Subcutaneous abdominal adipose tissue (tissue), 5 donors: ENCODE measurements at regions not wholly inside any gene's neighbourhood (a gene's known extent, or its start where the extent isn't known, plus 50 kb on each side); places are given as distances from the start of the nearest gene placed in this dataset.

Experiments used
- H3K27ac ChIP-seq: one replicate; pipeline ENCODE4 v1.7.0; 2013; ENCODE audit warnings: low read depth, mild to moderate bottlenecking, inconsistent platforms, low read length, moderate library complexity
- H3K27me3 ChIP-seq, 5 donors: one replicate each; pipeline ENCODE4 v1.7.0; 2013; ENCODE audit warnings: low read length in 5 of 5, inconsistent platforms in 1 of 5; ENCODE audit not compliant: control insufficient read depth in 5 of 5, insufficient read depth in 4 of 5
- H3K36me3 ChIP-seq, 5 donors: one replicate each; pipeline ENCODE4 v1.7.0; 2013; ENCODE audit warnings: low read length in 5 of 5; ENCODE audit not compliant: control insufficient read depth in 5 of 5, insufficient read depth in 5 of 5
- H3K4me1 ChIP-seq, 5 donors: one replicate each; pipeline ENCODE4 v1.7.0; 2013; ENCODE audit warnings: low read length in 5 of 5, mild to moderate bottlenecking in 3 of 5, moderate library complexity in 1 of 5; ENCODE audit not compliant: control insufficient read depth in 5 of 5, insufficient read depth in 5 of 5
- H3K4me3 ChIP-seq, 5 donors: one replicate each; pipeline ENCODE4 v1.7.0; 2013; ENCODE audit warnings: low read length in 5 of 5, low read depth in 1 of 5
- H3K9ac ChIP-seq, 5 donors: one replicate each; pipeline ENCODE4 v1.7.0; 2013; ENCODE audit warnings: low read length in 5 of 5, mild to moderate bottlenecking in 4 of 5, moderate library complexity in 3 of 5
- H3K9me3 ChIP-seq, 5 donors: one replicate each; pipeline ENCODE4 v1.7.0; 2013; ENCODE audit warnings: low read length in 5 of 5; ENCODE audit not compliant: control insufficient read depth in 5 of 5
- donor health status: healthy.
- donor health status: healthy.
- donor health status: healthy.
- donor health status: healthy.
- donor health status: healthy.

GRCh38 chr4:53783208-53783859, 192.0 kb upstream of the LNX1 start:
- Histone ChIP-seq H3K4me1 (no peaks in the 10 kb centered on the region), H3K9me3 (no peaks in the 10 kb centered on the region), H3K4me3 (no peak overlapping the region), H3K36me3 (no peaks in the 10 kb centered on the region), H3K27me3 (no peaks in the 10 kb centered on the region), H3K9ac (no peak overlapping the region), H3K27ac (no peak overlapping the region)

- Histone ChIP-seq H3K27ac (no peak overlapping the region), H3K36me3 (no peaks in the 10 kb centered on the region), H3K4me1 (no peaks in the 10 kb centered on the region), H3K4me3 (no peak overlapping the region), H3K9ac (no peak overlapping the region), H3K9me3 (no peaks in the 10 kb centered on the region), H3K27me3 (no peaks in the 10 kb centered on the region)
Observed at GRCh38 chr4:53782458-53782845, 191.2 kb upstream of the LNX1 start.

- H3K9me3 ChIP-seq, result no peaks in the 10 kb centered on the region
- no peak overlapping the region for H3K4me3 ChIP-seq
- no peak overlapping the region for H3K9ac ChIP-seq
- H3K36me3 ChIP-seq, result no peaks in the 10 kb centered on the region
- H3K4me1 ChIP-seq, result no peaks in the 10 kb centered on the region
- no peaks in the 10 kb centered on the region for H3K27me3 ChIP-seq
- no peak overlapping the region for H3K27ac ChIP-seq
Observed at GRCh38 chr4:53781629-53782457, 190.6 kb upstream of the LNX1 start.

GRCh38 chr4:53780736-53781400, 189.6 kb upstream of the LNX1 start:
- Histone ChIP-seq H3K36me3 (no peaks in the 10 kb centered on the region), H3K9ac (no peak overlapping the region), H3K9me3 (no peaks in the 10 kb centered on the region), H3K27me3 (no peaks in the 10 kb centered on the region), H3K27ac (no peak overlapping the region), H3K4me1 (no peaks in the 10 kb centered on the region), H3K4me3 (no peak overlapping the region)

- H3K9me3 ChIP-seq, result no peaks in the 10 kb centered on the region
- no peaks in the 10 kb centered on the region for H3K27me3 ChIP-seq
- H3K9ac ChIP-seq, result no peak overlapping the region
- no peaks in the 10 kb centered on the region for H3K36me3 ChIP-seq
- no peak overlapping the region for H3K4me3 ChIP-seq
- H3K27ac ChIP-seq, result no peak overlapping the region
- no peaks in the 10 kb centered on the region for H3K4me1 ChIP-seq
Observed at GRCh38 chr4:53779025-53779424, 187.7 kb upstream of the LNX1 start.

- H3K9ac ChIP-seq, result no peak overlapping the region
- H3K27ac ChIP-seq, result no peak overlapping the region
- H3K36me3 ChIP-seq, result no peaks in the 10 kb centered on the region
- no peaks in the 10 kb centered on the region for H3K27me3 ChIP-seq
- no peaks in the 10 kb centered on the region for H3K4me1 ChIP-seq
- no peaks in the 10 kb centered on the region for H3K9me3 ChIP-seq
- no peak overlapping the region for H3K4me3 ChIP-seq
Observed at GRCh38 chr4:53778155-53778554, 186.9 kb upstream of the LNX1 start.

- Histone ChIP-seq H3K27me3 (no peaks in the 10 kb centered on the region), H3K4me3 (no peak overlapping the region), H3K4me1 (no peaks in the 10 kb centered on the region), H3K27ac (no peak overlapping the region), H3K9me3 (no peaks in the 10 kb centered on the region), H3K36me3 (no peaks in the 10 kb centered on the region), H3K9ac (no peak overlapping the region)
Observed at GRCh38 chr4:53777244-53777984, 186.1 kb upstream of the LNX1 start.

- no peaks in the 10 kb centered on the region for H3K27me3 ChIP-seq
Observed at GRCh38 chr4:53776141-53776540, 184.9 kb upstream of the LNX1 start.

GRCh38 chr4:53775381-53775780, 184.1 kb upstream of the LNX1 start:
- Histone ChIP-seq H3K27ac (no peak overlapping the region), H3K36me3 (no peaks in the 10 kb centered on the region), H3K27me3 (no peaks in the 10 kb centered on the region), H3K9me3 (no peaks in the 10 kb centered on the region), H3K9ac (no peak overlapping the region), H3K4me1 (no peaks in the 10 kb centered on the region), H3K4me3 (no peak overlapping the region)

More at GRCh38 chr4:53776141-53776540, 184.9 kb upstream of the LNX1 start:
- H3K4me3 ChIP-seq, result no peak overlapping the region
- no peaks in the 10 kb centered on the region for H3K9me3 ChIP-seq
- no peaks in the 10 kb centered on the region for H3K4me1 ChIP-seq
- no peak overlapping the region for H3K9ac ChIP-seq
- no peak overlapping the region for H3K27ac ChIP-seq
- H3K36me3 ChIP-seq, result no peaks in the 10 kb centered on the region
